K562 (cell line): ENCODE measurements at regions not wholly inside any gene's neighbourhood (a gene's known extent, or its start where the extent isn't known, plus 50 kb on each side); places are given as distances from the start of the nearest gene placed in this dataset.

Experiments used
- ATAC-seq: fragments of 200-7000 bp; cut with Tn5 transposase; 3 replicates; pipeline ENCODE4 v1.9.1; 2020; ENCODE audit warnings: moderate library complexity
- BruUV-seq: library from RNA; stranded (reverse); fragments of 400-500 nt; replicated peaks from 2 replicates; lab custom pipeline; 2021; lab: Mats Ljungman, UMichigan
- CTCF ChIA-PET: fragments of 300-600 bp; formaldehyde crosslinking; extraction: SDS; loops from one replicate; lab custom pipeline; 2021; ENCODE audit warnings: low intra/inter-chr PET ratio; lab: Yijun Ruan, JAX
- POLR2A ChIA-PET: fragments of 300-600, 350-650 bp; sonication (Branson Sonifier 250); formaldehyde crosslinking; extraction: SDS; loops from one replicate; lab custom pipeline; 2021; ENCODE audit warnings: antibody characterized with exemption, inconsistent platforms; lab: Yijun Ruan, JAX
- DNase-seq, 4 experiments: peaks; one replicate each; pipeline versions ENCODE4 v3.0.0 to v3.0.0-alpha.2; 2011 to 2018; ENCODE audit warnings: low spot score in 3 of 4, mixed read lengths in 3 of 4; ENCODE audit errors: extremely low read depth in 1 of 4
- FAIRE-seq: peaks from 2 replicates; lab custom pipeline; 2011; peaks lifted over from hg19 to GRCh38; lab: Jason Lieb, UNC
- H2AFZ ChIP-seq: 2 replicates; pipeline ENCODE4 v1.6.0; 2011; ENCODE audit warnings: low read depth, low read length, control low read depth, inconsistent platforms
- H3K27ac ChIP-seq: fragments of 200-600 bp; 3 replicates; pipeline ENCODE4 v1.8.0; 2011; ENCODE audit warnings: low read depth, mild to moderate bottlenecking, control low read depth, inconsistent platforms, low read length, moderate library complexity, mixed read lengths; ENCODE audit errors: extremely low read depth
- H3K27me3 ChIP-seq, 2 experiments: fragments of 300-600 bp in 1 of 2; 2 replicates in 1 of 2; 3 replicates in 1 of 2; pipeline versions ENCODE4 v1.6.0 to v1.8.0; 2011; ENCODE audit warnings: inconsistent platforms in 2 of 2, low read length in 2 of 2, mild to moderate bottlenecking in 1 of 2, mixed read lengths in 1 of 2, moderate library complexity in 1 of 2; ENCODE audit not compliant: control insufficient read depth in 2 of 2, insufficient read depth in 2 of 2
- H3K36me3 ChIP-seq: fragments of 300-600 bp; 3 replicates; pipeline ENCODE4 v1.8.0; 2011; ENCODE audit warnings: mild to moderate bottlenecking, low read length, inconsistent platforms; ENCODE audit not compliant: control insufficient read depth, insufficient read depth
- H3K4me1 ChIP-seq, 2 experiments: fragments of 200-600 bp in 1 of 2; replicated peaks in 1 of 2; 2 replicates in 1 of 2; 3 replicates in 1 of 2; pipeline versions ENCODE4 v1.5.1 to v1.8.0; 2011; ENCODE audit warnings: inconsistent platforms in 2 of 2, low read length in 2 of 2, mild to moderate bottlenecking in 1 of 2, mixed read lengths in 1 of 2, moderate library complexity in 1 of 2; ENCODE audit not compliant: control insufficient read depth in 2 of 2, insufficient read depth in 2 of 2
- H3K4me2 ChIP-seq: 2 replicates; pipeline ENCODE4 v1.6.1; 2011; ENCODE audit warnings: low read length, control low read depth, inconsistent platforms, mixed read lengths; ENCODE audit not compliant: insufficient read depth
- H3K4me3 ChIP-seq: fragments of 200-600 bp; sonication (generic), shearing (Covaris generic); 2 replicates; pipeline ENCODE4 v1.5.1; 2016; ENCODE audit warnings: control low read depth, inconsistent platforms
- H3K79me2 ChIP-seq: fragments of 200-600 bp; 3 replicates; pipeline ENCODE4 v1.8.0; 2011; ENCODE audit warnings: low read length, inconsistent platforms; ENCODE audit not compliant: control insufficient read depth, insufficient read depth
- H3K9ac ChIP-seq, 2 experiments: 2 replicates each; pipeline versions ENCODE4 v1.6.0 to v1.6.1; 2011; ENCODE audit warnings: low read depth in 2 of 2, low read length in 2 of 2, control low read depth in 1 of 2, inconsistent platforms in 1 of 2, mild to moderate bottlenecking in 1 of 2, mixed read lengths in 1 of 2; ENCODE audit not compliant: insufficient read depth in 1 of 2
- H3K9me1 ChIP-seq: one replicate; pipeline ENCODE4 v1.6.0; 2011; ENCODE audit warnings: inconsistent platforms, mild to moderate bottlenecking, low read length, moderate library complexity; ENCODE audit not compliant: control insufficient read depth, insufficient read depth
- H3K9me3 ChIP-seq: replicated peaks from 2 replicates; pipeline ENCODE4 v1.5.1; 2011; ENCODE audit warnings: low read depth, low read length, inconsistent platforms; ENCODE audit not compliant: control insufficient read depth, insufficient read depth
- H4K20me1 ChIP-seq: replicated peaks from 2 replicates; pipeline ENCODE4 v1.6.1; 2011; ENCODE audit warnings: low read length, inconsistent platforms, mixed read lengths; ENCODE audit not compliant: control insufficient read depth, insufficient read depth
- ESRRA ChIP-seq: fragments of 450-650 bp; IDR thresholded peaks from 2 replicates; pipeline ENCODE4 v1.6.1; 2014; ENCODE audit warnings: low read depth, mild to moderate bottlenecking, moderate library complexity, borderline replicate concordance
- HDAC1 ChIP-seq, 2 experiments: fragments of 450-650 bp; IDR thresholded peaks; 2 replicates each; pipeline ENCODE4 v1.6.1; 2016 to 2017; ENCODE audit warnings: inconsistent platforms in 1 of 2, mild to moderate bottlenecking in 1 of 2, moderate library complexity in 1 of 2
- TRIM28 ChIP-seq: fragments of 450-650 bp; IDR thresholded peaks from 2 replicates; pipeline ENCODE4 v1.6.1; 2017
- XRCC3 ChIP-seq: fragments of 450-650 bp; IDR thresholded peaks from 2 replicates; pipeline ENCODE4 v1.6.1; 2017; ENCODE audit warnings: mild to moderate bottlenecking, moderate library complexity
- ZNF830 ChIP-seq: fragments of 250-450 bp; sonication (Bioruptor Pico); IDR thresholded peaks from 2 replicates; pipeline ENCODE4 v1.5.0; 2021; ENCODE audit warnings: mild to moderate bottlenecking
- ZSCAN32 ChIP-seq: fragments of 450-650 bp; formaldehyde crosslinking; IDR thresholded peaks from 2 replicates; pipeline ENCODE4 v1.4.0; 2020; ENCODE audit warnings: mild to moderate bottlenecking, moderate library complexity
- WGBS: fragments of 100-300 bp; shearing (Covaris generic); methylation state at CpG from one replicate; pipeline ENCODE4 v1.1.6; 2016; ENCODE audit warnings: low coverage, mixed read lengths; ENCODE audit not compliant: insufficient coverage; ENCODE audit errors: missing lambda C conversion rate; 5-methylcytosine and 5-hydroxymethylcytosine counted together
- in situ Hi-C: fragments of 300-500 bp; cut with MboI; formaldehyde crosslinking; loops from 4 replicates; pipeline ENCODE4 v1.15.0; 2018; ENCODE audit warnings: inconsistent platforms, mixed read lengths
- intact Hi-C: fragments of 100-400 bp; cut with micrococcal nuclease; formaldehyde crosslinking; loops from 2 replicates; pipeline ENCODE4 v1.14.2; 2022
- TF ChIP-seq, protein P1 (sequence below): fragments of 450-650 bp; conservative IDR thresholded peaks from 2 replicates; pipeline ENCODE4 v1.6.1; 2016; ENCODE audit warnings: missing genetic modification characterization, low read depth, mild to moderate bottlenecking, missing compliant biosample characterization, moderate library complexity
- TF ChIP-seq, protein P2 (sequence below), 3 experiments: fragments of 200-800 bp in 1 of 3; fragments of 250-450 bp in 1 of 3; fragments of 450-650 bp in 1 of 3; sonication (Bioruptor Pico) in 1 of 3; sonication (Bioruptor generic) in 1 of 3; formaldehyde crosslinking in 1 of 3; IDR thresholded peaks; 2 replicates each; pipeline versions ENCODE4 v1.6.1 to v1.8.0; 2016 to 2022; ENCODE audit warnings: mild to moderate bottlenecking in 2 of 3, missing genetic modification characterization in 2 of 3, missing compliant biosample characterization in 1 of 3, moderate library complexity in 1 of 3
- TF ChIP-seq, protein P3 (sequence below): sonication (generic); formaldehyde crosslinking; IDR thresholded peaks from 2 replicates; pipeline ENCODE4 v1.8.0; 2023; ENCODE audit warnings: missing genetic modification reagents, mild to moderate bottlenecking, borderline replicate concordance

DNA sequence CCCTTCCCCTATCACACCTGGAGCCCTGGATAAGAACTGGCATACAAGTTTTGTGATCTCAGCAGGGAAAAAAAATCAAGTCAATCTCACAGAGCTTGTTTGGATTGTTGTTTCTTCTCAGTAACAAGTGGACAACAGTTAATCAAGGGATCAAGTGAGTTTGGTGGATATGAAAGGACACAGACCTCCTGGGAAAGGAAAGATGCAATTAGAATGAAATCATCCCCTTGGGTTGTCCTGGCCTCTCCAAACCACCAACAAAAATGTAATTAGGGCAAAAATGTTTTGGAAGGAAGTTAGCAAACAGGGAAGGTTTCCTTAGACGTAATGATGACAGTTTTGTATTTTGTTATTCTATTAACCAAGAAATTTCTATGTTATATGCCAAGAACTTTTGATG, 99.1 kb upstream of the PRDM1 start (continued):
- TF ChIP-seq, protein P1, sequence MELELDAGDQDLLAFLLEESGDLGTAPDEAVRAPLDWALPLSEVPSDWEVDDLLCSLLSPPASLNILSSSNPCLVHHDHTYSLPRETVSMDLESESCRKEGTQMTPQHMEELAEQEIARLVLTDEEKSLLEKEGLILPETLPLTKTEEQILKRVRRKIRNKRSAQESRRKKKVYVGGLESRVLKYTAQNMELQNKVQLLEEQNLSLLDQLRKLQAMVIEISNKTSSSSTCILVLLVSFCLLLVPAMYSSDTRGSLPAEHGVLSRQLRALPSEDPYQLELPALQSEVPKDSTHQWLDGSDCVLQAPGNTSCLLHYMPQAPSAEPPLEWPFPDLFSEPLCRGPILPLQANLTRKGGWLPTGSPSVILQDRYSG (tag), result no peak
- TF ChIP-seq ESRRA, result no peak

DNA sequence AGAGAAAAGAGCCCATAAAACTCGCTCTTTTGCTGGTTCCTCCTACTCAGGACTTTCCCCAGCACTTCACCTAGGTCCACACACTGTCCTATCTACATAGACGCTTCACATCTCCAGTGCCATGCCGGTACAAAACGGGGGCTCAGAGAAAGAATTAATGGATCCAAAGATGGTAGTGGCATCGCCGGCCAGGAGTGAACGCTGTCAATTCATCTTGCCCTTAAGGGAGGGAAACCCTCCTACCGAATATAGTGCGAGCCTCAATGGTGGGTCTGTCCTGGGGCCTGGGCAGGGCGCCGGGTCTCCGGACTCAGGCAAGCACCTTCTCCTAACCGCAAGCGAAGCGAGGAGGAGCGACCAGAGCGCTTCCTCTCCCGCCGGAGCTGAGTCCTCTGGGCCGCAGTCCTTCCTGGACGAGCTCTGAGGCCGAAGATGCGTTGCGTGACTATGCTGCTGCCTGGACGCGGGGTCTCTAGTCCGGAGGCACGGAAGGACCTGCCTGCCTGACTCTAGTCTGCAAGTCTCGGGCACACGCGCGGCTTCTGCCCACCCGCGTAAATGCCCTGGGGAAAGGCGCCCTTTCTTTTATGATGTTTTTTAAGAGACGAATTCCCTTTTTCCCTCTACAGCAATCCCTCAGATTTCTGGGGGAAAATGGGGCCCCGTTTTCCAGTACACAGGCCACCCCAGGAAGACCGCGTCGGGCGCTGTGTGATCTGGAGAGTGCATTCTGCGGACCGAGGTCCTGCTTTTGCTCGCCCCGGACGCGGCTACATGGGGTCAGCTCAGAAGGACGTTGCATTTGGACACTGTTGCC, 100.1 kb upstream of the PRDM1 start:
- no peak for FAIRE-seq
- Histone ChIP-seq H3K9me3 (no peaks in the 10 kb centered on the region), H3K4me1 (peaks cover 5 to 12% of the 10 kb centered on the region in 2 experiments; a peak in 4 of 5 replicates), H3K27ac (no peak overlapping the region), H2AFZ (no peak overlapping the region), H4K20me1 (no peaks in the 10 kb centered on the region), H3K36me3 (no peaks in the 10 kb centered on the region), H3K79me2 (no peaks in the 10 kb centered on the region), H3K9me1 (no peaks in the 10 kb centered on the region), H3K4me2 (no peak overlapping the region), H3K9ac (no peak overlapping the region), H3K4me3 (no peak overlapping the region), H3K27me3 (peaks cover 6 to 37% of the 10 kb centered on the region in 2 experiments; a peak in 4 of 5 replicates)
- ChIA-PET CTCF (no interaction called here), POLR2A (no interaction called here)
- DNase-seq, result no peak
- ATAC-seq, result peak; percentile 21
- whole genome bisulfite sequencing, result 29% methylated on average over 44 of the region's 48 CpGs
- no TSS peak for BruUV-seq
- intact Hi-C loops, result no loop called here
- in situ Hi-C loops, result no loop called here
- no peak for TF ChIP-seq HDAC1 (IDR thresholded peaks at IDR 0.05)
- TF ChIP-seq TRIM28, result no peak
- no peak for TF ChIP-seq ZSCAN32 (CRISPR knock-in tag)
- TF ChIP-seq XRCC3, result no peak
- TF ChIP-seq ZNF830 (CRISPR knock-in tag), result no peak
- TF ChIP-seq, protein P2, sequence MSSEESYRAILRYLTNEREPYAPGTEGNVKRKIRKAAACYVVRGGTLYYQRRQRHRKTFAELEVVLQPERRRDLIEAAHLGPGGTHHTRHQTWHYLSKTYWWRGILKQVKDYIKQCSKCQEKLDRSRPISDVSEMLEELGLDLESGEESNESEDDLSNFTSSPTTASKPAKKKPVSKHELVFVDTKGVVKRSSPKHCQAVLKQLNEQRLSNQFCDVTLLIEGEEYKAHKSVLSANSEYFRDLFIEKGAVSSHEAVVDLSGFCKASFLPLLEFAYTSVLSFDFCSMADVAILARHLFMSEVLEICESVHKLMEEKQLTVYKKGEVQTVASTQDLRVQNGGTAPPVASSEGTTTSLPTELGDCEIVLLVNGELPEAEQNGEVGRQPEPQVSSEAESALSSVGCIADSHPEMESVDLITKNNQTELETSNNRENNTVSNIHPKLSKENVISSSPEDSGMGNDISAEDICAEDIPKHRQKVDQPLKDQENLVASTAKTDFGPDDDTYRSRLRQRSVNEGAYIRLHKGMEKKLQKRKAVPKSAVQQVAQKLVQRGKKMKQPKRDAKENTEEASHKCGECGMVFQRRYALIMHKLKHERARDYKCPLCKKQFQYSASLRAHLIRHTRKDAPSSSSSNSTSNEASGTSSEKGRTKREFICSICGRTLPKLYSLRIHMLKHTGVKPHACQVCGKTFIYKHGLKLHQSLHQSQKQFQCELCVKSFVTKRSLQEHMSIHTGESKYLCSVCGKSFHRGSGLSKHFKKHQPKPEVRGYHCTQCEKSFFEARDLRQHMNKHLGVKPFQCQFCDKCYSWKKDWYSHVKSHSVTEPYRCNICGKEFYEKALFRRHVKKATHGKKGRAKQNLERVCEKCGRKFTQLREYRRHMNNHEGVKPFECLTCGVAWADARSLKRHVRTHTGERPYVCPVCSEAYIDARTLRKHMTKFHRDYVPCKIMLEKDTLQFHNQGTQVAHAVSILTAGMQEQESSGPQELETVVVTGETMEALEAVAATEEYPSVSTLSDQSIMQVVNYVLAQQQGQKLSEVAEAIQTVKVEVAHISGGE (CRISPR knock-in tag; IDR thresholded peaks at IDR 0.05), result no peak
- TF ChIP-seq, protein P3, sequence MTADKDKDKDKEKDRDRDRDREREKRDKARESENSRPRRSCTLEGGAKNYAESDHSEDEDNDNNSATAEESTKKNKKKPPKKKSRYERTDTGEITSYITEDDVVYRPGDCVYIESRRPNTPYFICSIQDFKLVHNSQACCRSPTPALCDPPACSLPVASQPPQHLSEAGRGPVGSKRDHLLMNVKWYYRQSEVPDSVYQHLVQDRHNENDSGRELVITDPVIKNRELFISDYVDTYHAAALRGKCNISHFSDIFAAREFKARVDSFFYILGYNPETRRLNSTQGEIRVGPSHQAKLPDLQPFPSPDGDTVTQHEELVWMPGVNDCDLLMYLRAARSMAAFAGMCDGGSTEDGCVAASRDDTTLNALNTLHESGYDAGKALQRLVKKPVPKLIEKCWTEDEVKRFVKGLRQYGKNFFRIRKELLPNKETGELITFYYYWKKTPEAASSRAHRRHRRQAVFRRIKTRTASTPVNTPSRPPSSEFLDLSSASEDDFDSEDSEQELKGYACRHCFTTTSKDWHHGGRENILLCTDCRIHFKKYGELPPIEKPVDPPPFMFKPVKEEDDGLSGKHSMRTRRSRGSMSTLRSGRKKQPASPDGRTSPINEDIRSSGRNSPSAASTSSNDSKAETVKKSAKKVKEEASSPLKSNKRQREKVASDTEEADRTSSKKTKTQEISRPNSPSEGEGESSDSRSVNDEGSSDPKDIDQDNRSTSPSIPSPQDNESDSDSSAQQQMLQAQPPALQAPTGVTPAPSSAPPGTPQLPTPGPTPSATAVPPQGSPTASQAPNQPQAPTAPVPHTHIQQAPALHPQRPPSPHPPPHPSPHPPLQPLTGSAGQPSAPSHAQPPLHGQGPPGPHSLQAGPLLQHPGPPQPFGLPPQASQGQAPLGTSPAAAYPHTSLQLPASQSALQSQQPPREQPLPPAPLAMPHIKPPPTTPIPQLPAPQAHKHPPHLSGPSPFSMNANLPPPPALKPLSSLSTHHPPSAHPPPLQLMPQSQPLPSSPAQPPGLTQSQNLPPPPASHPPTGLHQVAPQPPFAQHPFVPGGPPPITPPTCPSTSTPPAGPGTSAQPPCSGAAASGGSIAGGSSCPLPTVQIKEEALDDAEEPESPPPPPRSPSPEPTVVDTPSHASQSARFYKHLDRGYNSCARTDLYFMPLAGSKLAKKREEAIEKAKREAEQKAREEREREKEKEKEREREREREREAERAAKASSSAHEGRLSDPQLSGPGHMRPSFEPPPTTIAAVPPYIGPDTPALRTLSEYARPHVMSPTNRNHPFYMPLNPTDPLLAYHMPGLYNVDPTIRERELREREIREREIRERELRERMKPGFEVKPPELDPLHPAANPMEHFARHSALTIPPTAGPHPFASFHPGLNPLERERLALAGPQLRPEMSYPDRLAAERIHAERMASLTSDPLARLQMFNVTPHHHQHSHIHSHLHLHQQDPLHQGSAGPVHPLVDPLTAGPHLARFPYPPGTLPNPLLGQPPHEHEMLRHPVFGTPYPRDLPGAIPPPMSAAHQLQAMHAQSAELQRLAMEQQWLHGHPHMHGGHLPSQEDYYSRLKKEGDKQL (CRISPR knock-in tag), result no peak
